ENCODE measurements at regions not wholly inside any gene's neighbourhood (a gene's known extent, or its start where the extent isn't known, plus 50 kb on each side); places are given as distances from the start of the nearest gene placed in this dataset.

- Histone ChIP-seq H3K27me3 (replicated peaks in 1 of 7) (peaks cover 0 to 47% (median 6%) of the 10 kb centered on the region in 7 donors), H3K9me3 (no peaks in the 10 kb centered on the region), H3K27ac (no peak overlapping the region), H3K36me3 (no peaks in the 10 kb centered on the region), H3K4me1 (peaks cover 0 to 13% (median 3%) of the 10 kb centered on the region in 6 donors), H3K4me3 (no peak overlapping the region)
- intact Hi-C loops (cut with DNase I; ENCODE audit: low total_unique reads), result no loop called here
- TF ChIP-seq POLR2AphosphoS5 (IDR thresholded peaks at IDR 0.05) (no peak), POLR2A (IDR thresholded peaks at IDR 0.05) (no peak), CTCF (IDR thresholded peaks at IDR 0.05 in 8 of 11, conservative IDR thresholded peaks at IDR 0.05 in 3 of 11) (no peak)
- no peak for DNase-seq
- 92 to 97% (median 95%) methylated on average over 2 of the region's 2 CpGs for WGBS, 5 donors
Observed at GRCh38 chr1:25137521-25138395, 94.5 kb downstream of the SYF2 start.

GRCh38 chr1:25137106-25137505 is 95.2 kb downstream of the SYF2 start:
- no peak overlapping the region for H3K4me3 ChIP-seq
- no peaks in the 10 kb centered on the region for H3K9me3 ChIP-seq
- no peak overlapping the region for H3K27ac ChIP-seq
- TF ChIP-seq CTCF (IDR thresholded peaks at IDR 0.05 in 8 of 11, conservative IDR thresholded peaks at IDR 0.05 in 3 of 11) (no peak), POLR2A (IDR thresholded peaks at IDR 0.05) (no peak)
- WGBS, 5 donors, result 8 to 32% (median 17%) methylated on average over 1 of the region's 1 CpG
- peaks cover 0 to 13% (median 3%) of the 10 kb centered on the region in 6 donors for H3K4me1 ChIP-seq
- H3K36me3 ChIP-seq, result no peaks in the 10 kb centered on the region
- DNase-seq, result no peak
- intact Hi-C loops (cut with DNase I; ENCODE audit: low total_unique reads), result no loop called here
- peaks cover 0 to 47% (median 6%) of the 10 kb centered on the region in 7 donors for H3K27me3 ChIP-seq (replicated peaks in 1 of 7)

DNA sequence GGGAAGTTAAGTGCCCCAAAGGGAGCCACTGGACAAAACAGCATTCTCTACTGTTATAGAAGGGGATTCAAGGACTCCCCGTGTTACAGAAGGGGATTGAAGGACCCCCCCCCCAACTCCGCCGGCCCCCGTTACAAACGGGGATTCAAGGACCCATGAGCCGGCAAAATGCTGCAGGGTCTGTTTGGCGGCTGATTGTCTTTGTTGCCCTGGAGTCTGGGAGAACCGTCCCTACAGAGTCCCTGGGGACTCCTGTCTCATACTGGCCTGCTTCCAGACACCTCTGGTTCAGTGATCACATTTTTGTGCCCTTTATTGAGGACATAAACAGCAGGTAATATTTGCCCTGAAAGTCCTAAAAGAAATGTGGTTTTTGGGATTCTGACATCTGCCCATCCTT is 96.4 kb downstream of the SYF2 start:
- Histone ChIP-seq H3K4me1 (peaks cover 0 to 21% (median 5%) of the 10 kb centered on the region in 6 donors), H3K36me3 (no peaks in the 10 kb centered on the region), H3K27ac (no peak overlapping the region), H3K27me3 (replicated peaks in 1 of 7) (peaks cover 0 to 46% (median 6%) of the 10 kb centered on the region in 7 donors), H3K9me3 (no peaks in the 10 kb centered on the region), H3K4me3 (no peak overlapping the region)
- WGBS, 5 donors, result 75 to 84% (median 80%) methylated on average over 8 of the region's 8 CpGs
- TF ChIP-seq POLR2AphosphoS5 (IDR thresholded peaks at IDR 0.05), result no peak
- no peak for TF ChIP-seq CTCF (IDR thresholded peaks at IDR 0.05 in 8 of 11, conservative IDR thresholded peaks at IDR 0.05 in 3 of 11)
- no peak for TF ChIP-seq POLR2A (IDR thresholded peaks at IDR 0.05)
- DNase-seq, result no peak
- intact Hi-C loops (cut with DNase I; ENCODE audit: low total_unique reads), result no loop called here

GRCh38 chr1:25134801-25135461 is 97.4 kb downstream of the SYF2 start:
- Histone ChIP-seq H3K36me3 (no peaks in the 10 kb centered on the region), H3K4me1 (peaks cover 0 to 12% (median under 1%) of the 10 kb centered on the region in 6 donors), H3K9me3 (no peaks in the 10 kb centered on the region), H3K27ac (no peak overlapping the region), H3K4me3 (no peak overlapping the region), H3K27me3 (replicated peaks in 1 of 7) (peaks cover 0 to 40% (median 6%) of the 10 kb centered on the region in 7 donors)
- intact Hi-C loops (cut with DNase I; ENCODE audit: low total_unique reads), result no loop called here
- no peak for DNase-seq
- WGBS, 5 donors, result 68 to 83% (median 74%) methylated on average over 7 of the region's 7 CpGs
- no peak for TF ChIP-seq POLR2A (IDR thresholded peaks at IDR 0.05)
- TF ChIP-seq CTCF (IDR thresholded peaks at IDR 0.05 in 8 of 11, conservative IDR thresholded peaks at IDR 0.05 in 3 of 11), result no peak
- TF ChIP-seq POLR2AphosphoS5 (IDR thresholded peaks at IDR 0.05), result no peak

All from spleen (tissue), 11 donors.